ENCODE measurements at regions not wholly inside any gene's neighbourhood (a gene's known extent, or its start where the extent isn't known, plus 50 kb on each side); places are given as distances from the start of the nearest gene placed in this dataset.

GRCh38 chr20:52578559-52578958 is 387.0 kb upstream of the ZFP64 start:
- TF ChIP-seq CTCF (IDR thresholded peaks at IDR 0.05) (no peak), REST (IDR thresholded peaks at IDR 0.05; ENCODE audit: insufficient read depth in 1 of 2, low read depth in 2 of 2, low read length in 1 of 2) (no peak)
